HPDE6-E6E7 (cell line): ENCODE measurements at regions not wholly inside any gene's neighbourhood (a gene's known extent, or its start where the extent isn't known, plus 50 kb on each side); places are given as distances from the start of the nearest gene placed in this dataset.
"Not testable (repeated sequence)": the region's sequence is repeated elsewhere in the genome, so short reads cannot be mapped to it uniquely, and the experiment has no call there.

Source experiments
- DNase-seq: peaks from one replicate; pipeline ENCODE4 v3.0.0; 2011; ENCODE audit warnings: missing footprints; ENCODE audit errors: extremely low spot score

- DNase-seq, result no peak
Observed at GRCh38 chr4:184335520-184335919, 117.8 kb upstream of the ENPP6 start.

GRCh38 chr4:184333446-184333845, 115.8 kb upstream of the ENPP6 start:
- DNase-seq, result not testable (repeated sequence)

GRCh38 chr4:184331268-184331995, 113.8 kb upstream of the ENPP6 start:
- DNase-seq, result no peak

GRCh38 chr4:184330517-184331094, 112.9 kb upstream of the ENPP6 start:
- not testable (repeated sequence) for DNase-seq

- no peak for DNase-seq
Observed at GRCh38 chr4:184329659-184330400, 112.2 kb upstream of the ENPP6 start.

- DNase-seq, result no peak
Observed at GRCh38 chr4:184329235-184329634, 111.6 kb upstream of the ENPP6 start.

GRCh38 chr4:184328022-184328736, 110.5 kb upstream of the ENPP6 start:
- DNase-seq, result peak; percentile 85

- no peak for DNase-seq
Observed at GRCh38 chr4:184324939-184325477, 107.3 kb upstream of the ENPP6 start.

GRCh38 chr4:184322328-184323025, 104.8 kb upstream of the ENPP6 start:
- DNase-seq, result no peak

GRCh38 chr4:184320631-184321030, 103.0 kb upstream of the ENPP6 start:
- DNase-seq, result no peak

- no peak for DNase-seq
Observed at GRCh38 chr4:184318852-184319251, 101.2 kb upstream of the ENPP6 start.

- DNase-seq, result no peak
Observed at GRCh38 chr4:184317234-184317918, 99.7 kb upstream of the ENPP6 start.

GRCh38 chr4:184316821-184317220, 99.1 kb upstream of the ENPP6 start:
- DNase-seq, result no peak

GRCh38 chr4:184315675-184316359, 98.1 kb upstream of the ENPP6 start:
- no peak for DNase-seq

GRCh38 chr4:184313702-184314659, 96.3 kb upstream of the ENPP6 start:
- no peak for DNase-seq

- DNase-seq, result no peak
Observed at GRCh38 chr4:184313058-184313581, 95.4 kb upstream of the ENPP6 start.

GRCh38 chr4:184312126-184312525, 94.5 kb upstream of the ENPP6 start:
- DNase-seq, result no peak

- no peak for DNase-seq
Observed at GRCh38 chr4:184310881-184311709, 93.4 kb upstream of the ENPP6 start.
